ENCODE measurements at regions not wholly inside any gene's neighbourhood (a gene's known extent, or its start where the extent isn't known, plus 50 kb on each side); places are given as distances from the start of the nearest gene placed in this dataset.
"Not testable (repeated sequence)": the region's sequence is repeated elsewhere in the genome, so short reads cannot be mapped to it uniquely, and the experiment has no call there.

- no peak for DNase-seq (ENCODE audit: low read depth)
Measured at GRCh38 chr13:79612604-79613003, 131.6 kb downstream of the NDFIP2 start.

DNA sequence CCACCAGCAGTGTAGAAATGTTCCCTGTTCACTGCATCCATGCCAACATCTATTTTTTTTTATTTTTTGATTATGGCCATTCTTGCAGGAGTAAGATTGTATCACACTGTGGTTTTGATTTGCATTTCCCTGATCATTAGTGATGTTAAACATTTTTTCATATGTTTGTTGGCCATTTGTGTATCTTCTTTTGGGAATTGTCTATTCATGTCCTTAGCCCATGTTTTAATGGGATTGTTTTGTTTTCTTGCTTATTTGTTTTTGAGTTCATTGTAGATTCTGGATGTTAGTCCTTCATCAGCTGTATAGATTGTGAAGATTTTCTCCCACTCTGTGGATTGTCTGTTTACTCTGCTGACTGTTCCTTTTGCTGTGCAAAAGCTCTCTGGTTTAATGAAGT, 126.9 kb downstream of the NDFIP2 start:
- not testable (repeated sequence) for DNase-seq (ENCODE audit: low read depth)

Data from fibroblast of gingiva (primary cell).